ENCODE measurements at regions not wholly inside any gene's neighbourhood (a gene's known extent, or its start where the extent isn't known, plus 50 kb on each side); places are given as distances from the start of the nearest gene placed in this dataset.
"Not testable (repeated sequence)": the region's sequence is repeated elsewhere in the genome, so short reads cannot be mapped to it uniquely, and the experiment has no call there.

- no peak for DNase-seq (ENCODE audit: low read depth, low spot score)
Observed at GRCh38 chr7:156017916-156018700, 205.8 kb upstream of the SHH start.

GRCh38 chr7:156017431-156017830 lies 205.2 kb upstream of the SHH start:
- no peak for DNase-seq (ENCODE audit: low read depth, low spot score)

GRCh38 chr7:156015237-156016020 lies 203.2 kb upstream of the SHH start:
- no peak for DNase-seq (ENCODE audit: low read depth, low spot score)

GRCh38 chr7:156014808-156015207 lies 202.5 kb upstream of the SHH start:
- DNase-seq (ENCODE audit: low read depth, low spot score), result no peak

- DNase-seq (ENCODE audit: low read depth, low spot score), result no peak
Observed at GRCh38 chr7:156014201-156014600, 201.9 kb upstream of the SHH start.

GRCh38 chr7:156012412-156012811 lies 200.1 kb upstream of the SHH start:
- no peak for DNase-seq (ENCODE audit: low read depth, low spot score)

- DNase-seq (ENCODE audit: low read depth, low spot score), result no peak
Observed at GRCh38 chr7:156009569-156009968, 197.3 kb upstream of the SHH start.

- not testable (repeated sequence) for DNase-seq (ENCODE audit: low read depth, low spot score)
Observed at GRCh38 chr7:156006876-156007275, 194.6 kb upstream of the SHH start.

GRCh38 chr7:156006024-156006423 lies 193.8 kb upstream of the SHH start:
- DNase-seq (ENCODE audit: low read depth, low spot score), result no peak

- no peak for DNase-seq (ENCODE audit: low read depth, low spot score)
Observed at GRCh38 chr7:156005202-156005691, 193.0 kb upstream of the SHH start.

- no peak for DNase-seq (ENCODE audit: low read depth, low spot score)
Observed at GRCh38 chr7:156004265-156005201, 192.3 kb upstream of the SHH start.

- no peak for DNase-seq (ENCODE audit: low read depth, low spot score)
Observed at GRCh38 chr7:156003220-156004162, 191.2 kb upstream of the SHH start.

GRCh38 chr7:156002362-156003066 lies 190.3 kb upstream of the SHH start:
- no peak for DNase-seq (ENCODE audit: low read depth, low spot score)

- DNase-seq (ENCODE audit: low read depth, low spot score), result no peak
Observed at GRCh38 chr7:156001496-156002260, 189.4 kb upstream of the SHH start.

- DNase-seq (ENCODE audit: low read depth, low spot score), result no peak
Observed at GRCh38 chr7:156000601-156001396, 188.5 kb upstream of the SHH start.

GRCh38 chr7:155999631-156000489 lies 187.6 kb upstream of the SHH start:
- DNase-seq (ENCODE audit: low read depth, low spot score), result no peak
